GM18868 (cell line): ENCODE measurements at regions not wholly inside any gene's neighbourhood (a gene's known extent, or its start where the extent isn't known, plus 50 kb on each side); places are given as distances from the start of the nearest gene placed in this dataset.

Source experiments
- ATAC-seq: cut with Tn5 transposase; IDR thresholded peaks from one replicate; pipeline ENCODE4 v1.9.1; 2021; ENCODE audit warnings: mild to moderate bottlenecking, moderate library complexity; ENCODE audit not compliant: unreplicated experiment

GRCh38 chr2:234341306-234341985, 155.4 kb downstream of the ARL4C start:
- ATAC-seq: no peak

- ATAC-seq: no peak
Measured at GRCh38 chr2:234339501-234339900, 157.4 kb downstream of the ARL4C start.

GRCh38 chr2:234339011-234339410, 157.9 kb downstream of the ARL4C start:
- no peak for ATAC-seq

DNA sequence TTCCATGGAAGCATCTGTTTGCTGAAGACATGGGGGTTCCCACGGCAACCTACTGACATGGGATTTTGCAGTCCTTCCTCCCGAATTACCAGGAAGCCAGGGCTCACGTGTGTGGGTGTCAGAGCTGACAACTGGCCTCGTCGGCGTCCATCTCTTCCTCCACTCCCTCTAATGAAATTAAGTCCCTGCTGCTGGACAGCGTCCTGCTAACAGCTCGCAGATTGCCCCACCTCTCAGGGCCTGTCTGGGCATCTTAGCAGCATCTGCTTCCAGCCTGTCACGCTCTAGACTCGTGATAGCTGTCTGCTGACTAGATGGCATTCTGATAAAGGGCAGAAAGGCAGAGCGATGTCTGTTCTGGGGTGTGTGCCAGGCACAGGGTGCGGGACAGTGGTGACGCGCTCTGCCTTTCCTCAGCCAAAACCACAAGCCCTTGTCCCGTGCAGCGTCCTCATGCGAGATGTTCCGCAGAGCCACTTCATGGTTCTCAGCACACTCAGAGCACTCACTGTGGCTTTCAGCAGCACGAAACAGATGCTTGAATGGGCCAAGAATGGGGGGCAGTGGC, 161.1 kb downstream of the ARL4C start:
- ATAC-seq: no peak

GRCh38 chr2:234334756-234335155, 162.1 kb downstream of the ARL4C start:
- no peak for ATAC-seq

DNA sequence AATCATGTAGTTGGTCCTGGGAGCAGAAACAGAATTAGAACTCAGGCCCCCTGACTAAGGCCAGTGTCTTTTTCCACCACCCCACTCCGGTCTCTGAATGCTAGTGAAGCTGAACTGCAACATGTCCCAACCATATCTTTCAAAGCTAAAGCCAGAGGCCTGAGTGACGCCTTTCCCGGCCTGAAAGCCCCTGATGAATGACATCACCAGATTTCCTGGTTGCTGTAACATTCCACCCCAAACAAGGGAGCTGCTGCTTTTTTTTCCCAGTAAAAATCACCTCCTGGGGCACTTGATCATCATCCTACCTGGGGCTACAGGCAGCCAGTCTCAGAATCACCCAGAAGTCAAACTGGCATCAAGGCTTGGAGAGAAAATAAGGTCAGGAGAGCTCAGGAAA, 162.7 kb downstream of the ARL4C start:
- ATAC-seq: no peak

DNA sequence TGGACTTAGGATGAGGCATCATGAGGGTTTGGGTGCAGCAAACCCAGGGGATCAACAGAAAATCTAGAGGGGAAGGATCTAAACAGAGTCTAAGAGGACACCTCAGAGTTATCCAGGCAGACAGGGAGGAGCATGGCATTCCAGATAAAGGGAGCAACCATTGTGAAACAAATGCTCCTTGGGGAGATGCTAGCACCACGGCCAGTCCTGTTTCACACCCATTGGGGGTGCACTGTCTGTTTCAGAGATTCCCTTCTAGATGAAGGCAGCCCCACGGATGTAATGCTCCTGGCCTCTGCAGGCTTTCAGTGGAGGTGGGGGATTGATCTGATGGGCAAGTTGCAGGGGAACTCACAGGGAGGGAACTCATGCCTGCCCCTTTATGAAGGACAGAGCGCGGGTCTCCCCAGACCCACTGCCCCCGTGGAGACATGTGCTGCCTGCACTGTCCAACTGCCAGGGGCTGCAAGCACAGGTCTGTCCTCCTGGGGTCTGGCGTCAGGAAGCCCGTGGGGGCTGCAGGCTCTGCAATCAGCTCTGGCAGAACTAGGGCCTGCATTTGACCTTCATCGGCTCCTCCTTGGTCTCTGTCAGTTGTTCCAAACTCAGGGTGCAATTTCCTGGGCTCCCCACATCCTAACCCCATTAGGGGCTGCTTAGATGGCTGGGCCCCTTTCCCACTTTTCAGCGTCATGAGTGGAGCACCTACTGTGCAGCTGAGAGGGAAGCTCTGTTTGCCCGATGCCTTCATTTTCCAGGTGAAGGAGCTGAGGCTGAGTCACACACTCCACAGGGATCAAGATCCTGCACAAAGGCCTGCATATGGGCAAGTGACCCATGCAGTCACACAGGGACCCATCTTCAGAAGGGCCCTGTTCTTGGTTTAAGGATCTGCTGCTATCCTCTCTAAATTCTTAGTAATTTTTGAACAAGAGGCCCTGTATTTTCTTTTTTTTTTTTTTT, 163.4 kb downstream of the ARL4C start:
- ATAC-seq: no peak

DNA sequence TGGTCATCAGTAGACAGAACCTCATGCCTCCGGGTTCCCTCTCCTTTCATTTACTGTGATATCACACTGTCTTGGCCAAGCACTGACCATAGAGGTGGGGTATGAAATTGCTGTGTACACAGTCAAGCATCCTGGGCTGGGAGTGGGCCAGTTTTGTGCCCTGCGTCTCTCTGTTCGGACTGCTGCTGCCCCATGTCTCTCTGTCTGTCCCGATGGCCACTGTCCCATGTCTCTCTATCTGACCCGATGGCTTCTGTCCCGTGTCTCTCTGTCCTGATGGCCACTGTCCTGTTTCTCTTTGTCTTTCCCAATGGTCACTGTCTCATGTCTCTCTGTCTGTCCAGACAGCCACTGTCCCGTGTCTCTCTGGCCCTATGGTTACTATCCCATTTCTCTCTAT, 164.9 kb downstream of the ARL4C start:
- ATAC-seq: no peak

DNA sequence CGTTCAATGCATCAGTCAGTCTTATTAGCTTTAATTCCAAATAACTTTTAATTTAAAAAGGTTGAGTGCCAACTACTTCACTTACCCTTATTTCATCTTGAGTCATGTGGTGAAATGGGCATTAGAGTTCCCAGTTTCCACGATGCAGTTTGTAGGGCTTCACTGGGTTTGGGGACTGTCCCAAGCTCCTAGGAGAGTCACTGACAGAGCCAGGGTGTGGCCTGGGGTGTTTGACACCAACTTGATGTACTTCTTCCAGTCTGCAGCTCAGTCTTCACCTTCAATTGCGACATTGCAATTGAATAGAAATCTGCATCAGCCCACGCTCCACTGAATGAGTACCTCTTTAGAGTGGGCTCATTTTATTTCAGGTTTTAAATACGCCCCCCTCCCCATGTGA, 165.3 kb downstream of the ARL4C start:
- no peak for ATAC-seq

DNA sequence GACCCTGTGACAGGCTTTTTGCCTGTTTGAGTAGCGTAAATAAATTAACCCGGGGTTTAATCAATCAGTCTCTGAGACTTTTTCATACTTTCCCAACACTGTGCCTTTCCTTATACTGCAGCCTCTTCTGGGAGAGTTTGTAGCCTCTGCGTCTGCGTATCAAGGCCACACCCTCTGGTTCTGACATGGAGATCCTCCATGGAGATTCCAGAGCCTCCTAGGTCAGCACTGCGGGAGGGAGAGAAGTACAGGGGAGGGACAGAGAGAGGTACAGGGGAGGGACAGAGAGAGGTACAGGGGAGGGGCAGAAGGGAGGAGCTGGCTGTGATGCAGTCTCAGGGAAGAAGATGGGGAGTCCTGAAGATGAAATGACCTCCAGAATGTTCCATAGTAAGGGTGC, 166.0 kb downstream of the ARL4C start:
- no peak for ATAC-seq

GRCh38 chr2:234329202-234329960, 167.5 kb downstream of the ARL4C start:
- no peak for ATAC-seq

DNA sequence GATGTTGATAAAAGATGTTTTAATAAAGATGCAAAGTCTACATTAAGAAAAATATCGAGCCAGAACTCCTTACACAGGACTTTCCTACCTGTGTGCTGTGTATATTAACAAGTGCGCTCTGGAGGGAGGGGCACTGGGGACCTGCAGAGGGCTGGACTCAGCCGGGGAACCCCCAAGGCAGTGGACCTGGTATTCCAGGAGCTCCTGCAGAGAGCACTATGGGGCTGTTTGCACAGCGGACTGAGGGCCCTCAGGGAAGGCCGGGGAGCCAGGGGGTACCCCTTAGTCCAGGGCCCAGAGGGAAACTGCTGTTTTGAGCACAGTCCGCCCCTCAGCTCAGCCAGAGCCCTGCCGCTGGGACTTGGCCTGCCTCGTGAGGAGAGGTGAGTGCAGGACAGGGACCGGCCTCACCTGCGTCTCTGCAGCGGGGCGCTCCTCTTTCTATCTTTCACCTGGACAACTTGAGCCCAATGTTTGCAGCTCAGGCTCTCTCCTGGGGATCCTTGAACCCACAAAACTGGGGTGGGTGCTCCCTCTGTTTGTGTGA, 168.4 kb downstream of the ARL4C start:
- no peak for ATAC-seq

DNA sequence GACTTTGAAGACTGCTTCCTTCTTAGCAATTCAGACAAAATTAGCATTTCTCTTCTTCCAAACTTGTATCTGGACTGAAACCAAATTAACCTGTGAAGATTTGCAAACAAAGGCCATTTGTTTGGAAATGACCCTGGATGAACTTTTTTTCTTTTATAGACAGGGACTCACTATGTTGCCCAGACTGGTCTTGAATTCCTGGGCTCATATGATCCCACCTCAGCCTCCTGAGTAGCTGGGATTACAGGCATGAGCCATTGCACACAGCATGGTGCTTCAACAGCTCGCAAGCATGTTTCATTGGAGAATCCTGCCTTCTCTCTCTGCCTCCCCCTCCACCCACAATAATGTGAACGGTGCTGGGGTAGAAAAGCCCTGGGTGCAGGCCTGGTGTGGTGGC, 170.2 kb downstream of the ARL4C start:
- ATAC-seq: no peak

- ATAC-seq: no peak
Measured at GRCh38 chr2:234324116-234324515, 172.8 kb downstream of the ARL4C start.

DNA sequence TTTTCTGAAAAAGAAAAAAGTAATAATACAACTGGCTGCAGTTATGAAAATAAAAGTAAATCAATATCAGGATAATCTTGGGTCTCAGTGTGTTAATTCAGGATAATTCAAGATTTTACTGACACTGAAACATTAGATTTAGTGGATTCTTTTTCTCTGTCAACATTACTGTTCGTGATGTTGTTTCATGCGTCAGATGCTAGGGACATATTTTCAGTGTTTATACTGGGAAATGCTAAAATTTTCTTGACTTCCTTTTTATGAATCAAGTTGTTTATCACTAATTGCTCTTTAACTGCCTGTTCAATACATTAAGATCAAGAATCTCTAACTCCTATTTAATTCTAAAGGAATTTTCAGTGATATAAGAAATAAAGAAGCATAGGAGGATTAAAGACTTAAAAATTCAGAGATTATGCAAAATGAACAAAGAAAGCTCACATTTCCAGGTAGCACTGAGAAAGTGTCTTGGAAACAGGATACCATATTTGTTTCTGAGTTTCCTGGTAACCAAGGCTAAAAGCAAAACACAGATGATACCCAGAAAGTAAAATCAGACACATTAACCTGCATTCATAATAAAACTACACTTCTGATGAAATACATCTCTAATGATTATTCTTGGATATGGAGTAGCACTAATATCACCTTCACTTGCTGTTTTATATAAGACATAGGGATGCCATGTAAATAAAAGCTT, 174.0 kb downstream of the ARL4C start:
- no peak for ATAC-seq

GRCh38 chr2:234320066-234320465, 176.8 kb downstream of the ARL4C start:
- no peak for ATAC-seq

GRCh38 chr2:234318361-234318760, 178.5 kb downstream of the ARL4C start:
- ATAC-seq: no peak

- no peak for ATAC-seq
Measured at GRCh38 chr2:234313558-234313957, 183.3 kb downstream of the ARL4C start.

- ATAC-seq: no peak
Measured at GRCh38 chr2:234310166-234310565, 186.7 kb downstream of the ARL4C start.

DNA sequence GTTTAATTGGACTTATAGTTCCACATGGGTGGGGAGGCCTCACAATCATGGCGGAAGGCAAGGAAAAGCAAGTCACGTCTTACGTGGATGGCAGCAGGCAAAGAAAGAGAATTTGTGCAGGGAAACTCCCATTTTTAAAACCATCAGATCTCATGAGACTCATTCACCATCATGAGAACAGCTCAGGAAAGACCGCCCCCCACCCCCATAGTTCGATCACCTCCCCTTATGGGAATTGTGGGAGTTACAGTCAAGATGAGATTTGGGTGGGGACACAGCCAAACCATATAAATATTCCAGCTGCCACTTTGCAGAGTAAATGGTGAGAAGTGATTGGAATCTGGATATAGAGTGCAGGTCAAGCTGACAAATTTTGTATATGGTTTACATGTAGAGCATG, 187.4 kb downstream of the ARL4C start:
- ATAC-seq: no peak
